ENCODE measurements at regions not wholly inside any gene's neighbourhood (a gene's known extent, or its start where the extent isn't known, plus 50 kb on each side); places are given as distances from the start of the nearest gene placed in this dataset.

DNA sequence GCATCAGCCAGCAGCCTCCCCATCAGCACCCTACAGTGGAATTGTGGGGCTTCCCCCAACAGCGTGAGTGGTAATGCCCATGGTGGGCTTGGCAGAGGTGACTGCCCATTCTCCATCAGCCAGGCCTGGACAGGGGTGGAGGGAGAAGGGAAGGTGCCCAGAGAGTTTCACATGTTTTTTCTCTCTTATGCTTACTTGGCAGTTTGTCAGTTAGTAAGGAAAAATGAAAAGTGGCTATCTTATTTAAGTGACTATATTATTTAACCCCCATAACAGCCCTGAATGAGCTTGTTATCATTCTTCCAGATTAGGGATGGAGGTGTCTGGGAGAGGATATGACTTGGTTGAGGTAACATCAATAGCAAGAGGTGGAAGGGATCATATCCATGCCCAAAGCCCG lies 921.7 kb downstream of the GRID1 start:
- no peak for TF ChIP-seq POLR2A (IDR thresholded peaks at IDR 0.05)
- TF ChIP-seq, protein P1, sequence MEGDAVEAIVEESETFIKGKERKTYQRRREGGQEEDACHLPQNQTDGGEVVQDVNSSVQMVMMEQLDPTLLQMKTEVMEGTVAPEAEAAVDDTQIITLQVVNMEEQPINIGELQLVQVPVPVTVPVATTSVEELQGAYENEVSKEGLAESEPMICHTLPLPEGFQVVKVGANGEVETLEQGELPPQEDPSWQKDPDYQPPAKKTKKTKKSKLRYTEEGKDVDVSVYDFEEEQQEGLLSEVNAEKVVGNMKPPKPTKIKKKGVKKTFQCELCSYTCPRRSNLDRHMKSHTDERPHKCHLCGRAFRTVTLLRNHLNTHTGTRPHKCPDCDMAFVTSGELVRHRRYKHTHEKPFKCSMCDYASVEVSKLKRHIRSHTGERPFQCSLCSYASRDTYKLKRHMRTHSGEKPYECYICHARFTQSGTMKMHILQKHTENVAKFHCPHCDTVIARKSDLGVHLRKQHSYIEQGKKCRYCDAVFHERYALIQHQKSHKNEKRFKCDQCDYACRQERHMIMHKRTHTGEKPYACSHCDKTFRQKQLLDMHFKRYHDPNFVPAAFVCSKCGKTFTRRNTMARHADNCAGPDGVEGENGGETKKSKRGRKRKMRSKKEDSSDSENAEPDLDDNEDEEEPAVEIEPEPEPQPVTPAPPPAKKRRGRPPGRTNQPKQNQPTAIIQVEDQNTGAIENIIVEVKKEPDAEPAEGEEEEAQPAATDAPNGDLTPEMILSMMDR (IDR thresholded peaks at IDR 0.05) = no peak

Data from lower leg skin (tissue), 3 donors.